ENCODE measurements at regions not wholly inside any gene's neighbourhood (a gene's known extent, or its start where the extent isn't known, plus 50 kb on each side); places are given as distances from the start of the nearest gene placed in this dataset.

DNA sequence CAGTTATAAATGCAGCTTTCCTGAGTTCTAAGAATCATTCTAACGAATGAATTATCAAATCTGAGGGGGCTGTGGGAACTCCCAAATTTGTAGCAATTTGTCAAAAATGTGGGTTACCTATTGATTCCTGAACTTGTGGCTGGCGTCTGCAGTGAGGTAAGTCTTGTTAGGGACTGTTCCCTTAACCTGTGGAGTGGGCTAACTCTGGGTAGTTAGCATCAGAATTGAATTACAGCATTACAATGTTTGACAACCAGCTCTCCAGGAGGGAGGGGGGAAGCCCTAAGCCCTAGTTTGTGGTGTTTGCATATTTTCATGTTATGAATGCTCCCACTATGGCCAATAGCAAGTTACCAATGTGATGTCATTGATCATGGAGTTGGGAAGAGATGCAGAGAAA, 65.9 kb upstream of the STT3B start:
- TF ChIP-seq, protein P1, sequence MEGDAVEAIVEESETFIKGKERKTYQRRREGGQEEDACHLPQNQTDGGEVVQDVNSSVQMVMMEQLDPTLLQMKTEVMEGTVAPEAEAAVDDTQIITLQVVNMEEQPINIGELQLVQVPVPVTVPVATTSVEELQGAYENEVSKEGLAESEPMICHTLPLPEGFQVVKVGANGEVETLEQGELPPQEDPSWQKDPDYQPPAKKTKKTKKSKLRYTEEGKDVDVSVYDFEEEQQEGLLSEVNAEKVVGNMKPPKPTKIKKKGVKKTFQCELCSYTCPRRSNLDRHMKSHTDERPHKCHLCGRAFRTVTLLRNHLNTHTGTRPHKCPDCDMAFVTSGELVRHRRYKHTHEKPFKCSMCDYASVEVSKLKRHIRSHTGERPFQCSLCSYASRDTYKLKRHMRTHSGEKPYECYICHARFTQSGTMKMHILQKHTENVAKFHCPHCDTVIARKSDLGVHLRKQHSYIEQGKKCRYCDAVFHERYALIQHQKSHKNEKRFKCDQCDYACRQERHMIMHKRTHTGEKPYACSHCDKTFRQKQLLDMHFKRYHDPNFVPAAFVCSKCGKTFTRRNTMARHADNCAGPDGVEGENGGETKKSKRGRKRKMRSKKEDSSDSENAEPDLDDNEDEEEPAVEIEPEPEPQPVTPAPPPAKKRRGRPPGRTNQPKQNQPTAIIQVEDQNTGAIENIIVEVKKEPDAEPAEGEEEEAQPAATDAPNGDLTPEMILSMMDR (IDR thresholded peaks at IDR 0.05) = no peak
- TF ChIP-seq POLR2A (IDR thresholded peaks at IDR 0.05) = no peak

All from breast epithelium (tissue), 3 donors.